ENCODE measurements at regions not wholly inside any gene's neighbourhood (a gene's known extent, or its start where the extent isn't known, plus 50 kb on each side); places are given as distances from the start of the nearest gene placed in this dataset.

GRCh38 chr14:103259184-103259583, 74.9 kb upstream of the EIF5 start:
- TF ChIP-seq GLIS3 (CRISPR knock-in tag; IDR thresholded peaks at IDR 0.05) (no peak), TCF4 (CRISPR knock-in tag; IDR thresholded peaks at IDR 0.05; ENCODE audit: borderline replicate concordance) (no peak)
- no peak for ATAC-seq

GRCh38 chr14:103259801-103260628, 74.0 kb upstream of the EIF5 start:
- ATAC-seq = peak; percentile 89
- TF ChIP-seq ZNF8 (CRISPR knock-in tag; IDR thresholded peaks at IDR 0.05) (no peak), TOX (CRISPR knock-in tag; IDR thresholded peaks at IDR 0.05; ENCODE audit: borderline replicate concordance) (no peak), ARNTL (CRISPR knock-in tag; IDR thresholded peaks at IDR 0.05; ENCODE audit: borderline replicate concordance, low read depth) (no peak), ISL1 (CRISPR knock-in tag; IDR thresholded peaks at IDR 0.05) (no peak), TCF4 (CRISPR knock-in tag; IDR thresholded peaks at IDR 0.05; ENCODE audit: borderline replicate concordance) (no peak), SNAI2 (CRISPR knock-in tag; IDR thresholded peaks at IDR 0.05) (no peak), PPARA (CRISPR knock-in tag; IDR thresholded peaks at IDR 0.05; ENCODE audit: borderline replicate concordance) (no peak), ZFP3 (CRISPR knock-in tag; IDR thresholded peaks at IDR 0.05) (no peak)

GRCh38 chr14:103260629-103261124, 73.4 kb upstream of the EIF5 start:
- ATAC-seq = peak; percentile 90

More at GRCh38 chr14:103260629-103261124, 73.4 kb upstream of the EIF5 start:
- no peak for TF ChIP-seq BACH2 (CRISPR knock-in tag; IDR thresholded peaks at IDR 0.05; ENCODE audit: borderline replicate concordance)
- TF ChIP-seq ARNTL (CRISPR knock-in tag; IDR thresholded peaks at IDR 0.05; ENCODE audit: borderline replicate concordance, low read depth) = no peak
- no peak for TF ChIP-seq ZNF565 (CRISPR knock-in tag; conservative IDR thresholded peaks at IDR 0.05; ENCODE audit: low read depth)
- TF ChIP-seq TOX (CRISPR knock-in tag; IDR thresholded peaks at IDR 0.05; ENCODE audit: borderline replicate concordance) = no peak
- TF ChIP-seq OSR1 (CRISPR knock-in tag; IDR thresholded peaks at IDR 0.05) = no peak
- no peak for TF ChIP-seq CREB5 (CRISPR knock-in tag; IDR thresholded peaks at IDR 0.05; ENCODE audit: low read depth)
- TF ChIP-seq RARB (CRISPR knock-in tag; IDR thresholded peaks at IDR 0.05) = no peak
- TF ChIP-seq ZNF70 (CRISPR knock-in tag; IDR thresholded peaks at IDR 0.05) = no peak
- no peak for TF ChIP-seq ISL1 (CRISPR knock-in tag; IDR thresholded peaks at IDR 0.05)
- TF ChIP-seq PATZ1 (CRISPR knock-in tag; IDR thresholded peaks at IDR 0.05; ENCODE audit: borderline replicate concordance) = no peak
- no peak for TF ChIP-seq PPARA (CRISPR knock-in tag; IDR thresholded peaks at IDR 0.05; ENCODE audit: borderline replicate concordance)
- no peak for TF ChIP-seq TSHZ2 (CRISPR knock-in tag; IDR thresholded peaks at IDR 0.05)
- TF ChIP-seq GLIS3 (CRISPR knock-in tag; IDR thresholded peaks at IDR 0.05) = no peak
- no peak for TF ChIP-seq POU6F1 (CRISPR knock-in tag; IDR thresholded peaks at IDR 0.05; ENCODE audit: borderline replicate concordance, low read depth)
- no peak for TF ChIP-seq ZC3H10 (CRISPR knock-in tag; IDR thresholded peaks at IDR 0.05)
- no peak for TF ChIP-seq ZFP30 (CRISPR knock-in tag; IDR thresholded peaks at IDR 0.05)
- no peak for TF ChIP-seq TCF4 (CRISPR knock-in tag; IDR thresholded peaks at IDR 0.05; ENCODE audit: borderline replicate concordance)
- no peak for TF ChIP-seq CSDC2 (CRISPR knock-in tag; IDR thresholded peaks at IDR 0.05)
- TF ChIP-seq ESRRG (CRISPR knock-in tag; IDR thresholded peaks at IDR 0.05) = no peak
